Activated T-helper 9 cell treated with anti-CD3 and anti-CD28 coated beads, Interleukin-2, amount 50 U/mL, for 16 hours (primary cell): ENCODE measurements at regions not wholly inside any gene's neighbourhood (a gene's known extent, or its start where the extent isn't known, plus 50 kb on each side); places are given as distances from the start of the nearest gene placed in this dataset.

Experiments used
- DNase-seq: peaks from one replicate; pipeline ENCODE4 v3.0.0-alpha.2; 2020; ENCODE audit warnings: low read depth

DNA sequence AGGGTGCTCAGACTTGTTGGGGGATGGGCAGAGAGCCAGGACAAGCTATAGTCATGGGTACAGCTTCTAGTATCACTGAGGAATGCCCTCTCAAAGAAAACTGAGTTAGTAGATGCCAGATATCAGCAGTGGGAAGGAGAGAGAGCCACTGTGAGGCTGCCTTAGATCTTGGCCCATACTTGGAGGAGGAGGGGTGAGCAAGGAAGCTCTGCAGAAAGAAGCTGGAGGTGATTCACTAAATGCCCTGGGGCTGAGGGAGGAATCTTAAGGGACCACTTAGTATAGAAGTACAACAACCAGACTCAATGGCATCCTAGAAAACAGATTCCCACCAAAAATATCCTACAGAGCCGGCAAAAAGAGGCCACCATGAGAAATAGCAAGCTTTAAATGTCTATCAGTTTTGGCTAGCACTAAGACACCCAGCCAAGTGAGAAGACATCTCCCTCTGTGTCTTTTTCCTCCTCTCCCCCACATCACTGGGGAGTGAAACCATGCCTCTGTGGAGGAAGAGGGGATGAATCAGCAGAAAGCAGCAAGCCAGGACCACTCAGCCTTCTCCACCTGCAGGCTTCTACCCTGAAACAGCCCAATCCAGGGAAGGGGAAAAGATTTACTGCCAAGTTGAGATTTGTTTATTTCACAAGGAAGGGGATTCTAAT lies 282.5 kb upstream of the STT3B start:
- no peak for DNase-seq

DNA sequence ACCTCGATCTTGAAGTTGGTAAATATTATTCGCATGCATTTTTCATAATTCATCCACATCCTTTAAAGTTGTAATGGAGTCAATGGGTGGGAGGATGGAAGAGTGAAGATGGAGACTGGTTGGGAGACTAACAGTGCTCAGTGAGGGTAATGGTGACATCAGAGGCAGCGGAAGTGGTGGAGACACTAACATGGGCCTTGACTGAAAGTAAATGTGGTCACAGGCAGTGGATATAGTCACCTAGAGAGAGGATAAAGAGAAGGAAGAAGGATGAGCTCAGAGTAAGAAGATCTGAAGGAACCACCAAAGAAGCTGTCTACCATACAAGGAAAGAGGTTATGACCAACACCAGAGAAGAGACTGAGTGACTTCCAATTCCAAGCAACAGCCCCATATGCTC lies 281.6 kb upstream of the STT3B start:
- no peak for DNase-seq

DNA sequence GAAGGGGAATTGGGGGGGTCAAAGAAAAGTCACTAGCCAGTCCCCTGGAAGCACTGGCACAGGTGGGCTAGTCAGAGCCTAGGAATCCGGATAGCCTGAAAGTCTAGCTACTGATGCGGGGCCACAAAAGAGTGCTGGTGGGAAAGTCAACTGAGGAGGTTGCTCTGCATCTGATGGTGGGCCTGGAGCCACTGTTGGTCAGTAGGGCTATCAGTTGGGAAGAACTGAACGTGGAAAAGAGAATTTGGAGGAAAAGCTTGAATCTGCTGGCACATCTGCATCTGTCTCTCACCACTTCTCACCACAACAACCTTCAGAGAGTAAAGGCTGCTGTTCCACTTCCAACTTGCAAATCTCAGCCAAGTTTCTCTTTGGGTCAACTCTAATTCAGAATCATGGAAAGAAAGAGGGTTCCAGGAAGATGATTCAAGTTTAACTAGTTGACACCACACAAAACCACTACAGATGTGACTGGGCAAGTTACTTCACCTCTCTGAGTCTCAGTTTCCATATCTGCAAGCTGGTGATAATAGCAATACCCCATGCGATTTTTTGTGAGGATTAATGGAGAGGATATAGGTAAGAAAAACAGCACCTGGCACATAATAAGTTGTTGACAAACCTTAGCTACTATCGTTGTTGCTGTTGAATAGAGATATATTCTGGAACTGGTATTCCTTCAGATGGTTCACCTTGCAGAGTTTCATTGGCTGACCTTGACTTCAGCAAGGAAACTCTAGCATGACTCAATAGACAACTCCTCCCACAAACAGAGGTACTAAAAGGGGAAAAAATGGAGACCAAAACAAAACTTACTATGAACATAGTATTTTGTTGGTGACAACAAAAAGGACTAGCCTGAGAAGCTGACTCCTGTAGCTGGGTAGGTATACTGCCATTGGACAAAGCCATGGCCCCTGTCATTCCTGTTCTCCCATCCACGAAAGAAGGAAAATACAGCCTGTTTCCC lies 280.2 kb upstream of the STT3B start:
- no peak for DNase-seq

DNA sequence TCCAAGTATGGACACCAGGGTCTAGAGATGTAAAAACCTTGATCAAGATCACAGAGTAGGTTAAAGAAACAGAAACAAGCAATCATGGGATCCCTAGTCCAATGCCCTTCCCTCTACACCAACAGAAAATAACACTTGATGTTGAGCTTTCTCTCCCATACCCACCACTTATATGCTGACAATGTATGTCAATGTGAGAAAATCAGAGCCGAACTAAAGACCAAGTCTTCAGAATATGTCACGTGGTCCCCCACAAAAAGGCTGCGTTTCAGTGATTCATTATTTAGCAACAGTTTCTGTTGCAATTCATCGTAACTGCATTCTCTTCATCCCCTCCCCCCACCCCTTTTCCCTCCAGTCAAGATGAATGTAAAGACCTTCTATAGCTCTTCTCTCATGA lies 278.9 kb upstream of the STT3B start:
- DNase-seq: no peak

DNA sequence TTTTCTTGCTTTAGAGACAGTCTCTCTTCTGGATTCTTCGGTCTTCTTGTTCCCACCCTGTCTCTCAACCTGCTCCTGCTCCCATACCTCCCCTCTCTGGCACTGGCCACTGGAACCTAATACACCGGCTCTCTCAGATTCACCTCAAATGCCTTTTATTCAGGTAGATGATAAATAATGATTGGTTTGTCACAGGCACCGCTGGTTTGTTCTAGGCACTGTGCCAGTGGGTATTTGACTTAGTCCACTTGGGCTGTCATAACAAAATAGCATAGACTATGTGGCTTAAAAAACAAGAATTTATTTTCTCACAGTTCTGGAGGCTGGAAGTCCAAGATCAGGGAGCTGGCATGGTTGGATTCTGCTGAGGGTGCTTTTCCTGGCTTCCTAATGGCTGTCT lies 278.2 kb upstream of the STT3B start:
- no peak for DNase-seq

DNA sequence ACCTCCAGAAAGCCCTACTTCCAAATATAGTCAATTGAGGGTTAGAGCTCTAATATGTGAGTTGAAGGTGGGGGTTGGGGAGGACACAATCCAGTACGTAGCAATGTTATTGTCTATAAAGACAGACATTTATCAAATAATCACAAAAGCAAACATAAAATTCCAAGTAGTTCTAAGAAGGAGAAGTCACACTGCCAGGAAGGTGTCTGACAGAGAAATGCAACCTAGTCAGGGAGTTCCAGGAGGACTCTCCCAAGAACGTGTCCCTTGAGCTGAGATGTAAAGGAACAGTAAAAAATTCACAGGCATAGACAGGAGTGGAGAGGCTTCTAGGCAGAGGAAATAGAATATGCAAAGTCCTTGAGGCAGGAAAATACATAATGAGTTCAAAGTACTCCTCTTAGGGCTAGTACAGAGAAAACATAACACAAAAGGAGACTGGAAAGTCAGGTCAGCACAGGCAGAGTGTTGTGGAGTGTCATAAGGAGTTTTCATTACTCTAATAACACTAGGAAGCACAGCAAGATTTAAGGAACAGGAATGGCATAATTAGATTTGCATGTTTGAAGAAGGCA lies 277.6 kb upstream of the STT3B start:
- DNase-seq: no peak

DNA sequence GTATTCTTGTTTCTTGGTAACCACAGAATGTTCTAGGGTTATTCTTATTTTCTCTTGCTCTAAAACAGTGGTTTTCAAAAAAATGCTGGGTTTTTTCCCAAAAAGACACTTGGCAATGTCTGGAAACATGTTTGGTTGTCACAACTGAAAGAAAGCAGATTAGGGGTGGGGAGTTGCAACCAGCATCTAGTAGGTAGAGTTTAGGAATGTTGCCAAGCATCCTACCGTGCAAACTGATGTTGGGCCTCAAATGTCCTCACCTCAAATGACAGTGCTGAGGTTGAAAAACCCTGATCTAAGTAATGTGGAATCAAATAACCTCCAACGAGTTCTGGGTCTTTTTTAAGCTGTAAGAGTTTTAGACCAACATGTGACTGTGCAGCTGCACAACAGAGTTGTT lies 270.5 kb upstream of the STT3B start:
- DNase-seq: no peak

DNA sequence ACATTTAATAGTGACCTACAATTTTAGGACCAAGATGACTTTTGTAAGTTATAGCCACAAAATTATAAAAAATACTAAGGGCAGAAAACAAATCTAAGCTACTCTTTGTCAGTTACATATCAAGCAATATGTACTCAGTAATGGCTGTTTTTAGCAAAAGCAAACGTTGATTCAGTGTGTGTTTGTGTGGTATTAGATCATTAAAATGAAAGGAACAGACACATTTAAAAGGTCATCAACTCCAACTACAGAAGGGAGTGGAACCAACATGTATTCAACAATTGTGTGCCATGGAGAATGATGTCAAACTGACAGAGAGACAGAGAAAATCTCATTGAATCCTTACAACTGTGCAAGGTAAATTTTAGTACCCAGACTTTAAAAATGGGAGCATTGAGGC lies 268.8 kb upstream of the STT3B start:
- no peak for DNase-seq

DNA sequence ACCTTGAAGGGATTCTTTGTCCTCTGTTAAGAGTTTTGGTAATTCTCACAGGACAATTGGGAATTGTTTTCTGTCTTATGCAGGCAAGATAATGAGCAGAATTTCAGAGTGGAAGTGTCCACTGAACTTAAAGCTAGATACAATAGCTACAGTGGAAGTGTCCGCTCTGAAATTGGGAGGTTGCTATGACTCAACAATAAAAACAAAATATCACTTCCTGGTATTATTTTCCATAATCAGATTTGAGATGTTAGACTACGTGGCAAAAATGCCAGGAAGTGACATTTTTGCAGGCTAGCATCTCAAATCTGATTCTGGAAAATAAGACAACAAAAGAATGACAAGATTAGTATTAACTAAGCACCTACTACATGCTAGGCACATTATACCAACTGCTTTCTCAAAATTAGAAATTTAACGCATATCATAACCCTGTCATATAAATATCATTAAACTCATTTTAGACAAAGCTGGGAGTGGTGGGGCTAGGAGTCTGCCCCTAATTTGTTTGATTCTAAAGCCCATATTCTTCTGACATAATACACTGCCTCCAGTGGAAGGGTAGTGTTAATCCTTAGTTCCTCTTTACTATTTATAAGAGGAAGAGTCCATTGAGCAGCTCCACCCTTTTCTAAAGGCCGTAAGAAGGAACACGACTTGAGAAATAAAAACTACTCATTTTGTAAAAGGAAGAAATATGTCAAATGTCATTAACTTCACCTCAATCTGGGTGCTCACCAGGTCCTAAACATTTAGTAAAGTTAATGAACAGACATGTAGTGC lies 266.9 kb upstream of the STT3B start:
- no peak for DNase-seq

DNA sequence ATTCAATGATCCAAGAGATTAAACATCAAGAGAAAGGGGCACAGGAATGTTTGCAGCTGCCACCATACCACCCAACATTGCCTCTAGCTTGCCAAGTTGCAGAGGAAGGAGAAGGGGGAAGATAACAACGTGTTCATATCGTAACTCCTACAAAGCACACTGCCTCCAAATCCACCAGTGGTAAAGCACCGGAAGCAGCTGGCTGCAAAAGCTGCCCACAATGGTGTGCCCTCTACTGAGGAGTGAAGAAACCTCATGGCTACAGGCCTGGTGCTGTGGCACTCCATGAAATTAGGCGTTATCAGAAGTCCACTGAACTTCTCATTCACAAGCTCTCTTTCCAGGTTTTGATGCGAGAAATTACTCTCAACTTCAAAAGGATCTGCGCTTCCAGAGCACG lies 263.9 kb upstream of the STT3B start:
- no peak for DNase-seq

DNA sequence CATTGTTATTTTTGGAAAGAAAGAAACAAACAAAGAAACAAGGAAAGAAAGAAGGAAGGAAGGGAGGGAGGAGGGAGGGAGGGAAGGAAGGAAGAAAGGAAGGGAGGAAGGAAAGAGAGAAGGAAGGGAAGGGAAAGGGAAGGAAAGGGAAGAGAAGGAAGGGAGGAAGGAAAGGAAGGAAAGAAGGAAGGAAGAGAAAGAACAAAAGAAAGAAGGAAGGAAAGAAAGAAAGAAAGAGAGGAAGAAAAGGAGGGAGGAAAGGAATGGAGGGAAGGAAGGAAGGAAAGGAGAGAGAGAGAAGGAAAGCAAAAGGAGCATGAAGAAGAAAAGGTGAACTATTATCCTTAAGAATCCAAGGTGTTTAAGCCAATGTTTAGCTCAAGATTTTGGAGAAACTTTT lies 262.7 kb upstream of the STT3B start:
- DNase-seq: no peak

DNA sequence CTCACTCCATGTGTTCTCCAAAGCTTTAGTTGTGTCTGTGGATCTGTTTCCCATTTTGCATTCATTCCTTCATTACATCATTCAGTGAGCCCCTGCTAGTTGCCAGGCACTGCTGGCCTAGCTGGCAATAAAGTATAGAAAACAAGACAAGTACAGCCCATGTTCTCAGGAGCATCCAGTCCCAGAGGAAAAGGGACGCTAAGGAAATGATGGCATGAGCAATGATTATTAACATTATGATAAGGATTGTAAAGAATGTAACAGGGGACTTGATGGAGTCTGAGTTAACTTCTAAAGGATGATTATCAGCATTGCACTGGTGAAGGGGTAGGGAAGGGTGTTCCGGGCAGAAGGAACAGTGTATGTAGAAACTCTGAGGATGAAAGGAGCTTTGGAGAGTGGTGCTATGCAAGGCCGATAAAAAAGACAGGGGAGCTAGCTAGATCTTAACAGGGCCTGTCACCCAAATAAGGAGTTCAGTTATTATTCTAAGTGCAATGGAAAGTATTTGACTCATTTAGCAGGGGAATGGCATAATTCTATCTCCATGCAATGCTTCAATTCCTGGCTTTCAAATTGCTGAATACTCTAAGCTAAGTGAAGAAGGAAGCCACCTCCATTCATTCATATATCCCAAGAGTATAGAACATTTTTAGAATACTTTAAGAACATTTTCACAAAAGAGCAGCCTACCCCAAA lies 258.2 kb upstream of the STT3B start:
- no peak for DNase-seq

DNA sequence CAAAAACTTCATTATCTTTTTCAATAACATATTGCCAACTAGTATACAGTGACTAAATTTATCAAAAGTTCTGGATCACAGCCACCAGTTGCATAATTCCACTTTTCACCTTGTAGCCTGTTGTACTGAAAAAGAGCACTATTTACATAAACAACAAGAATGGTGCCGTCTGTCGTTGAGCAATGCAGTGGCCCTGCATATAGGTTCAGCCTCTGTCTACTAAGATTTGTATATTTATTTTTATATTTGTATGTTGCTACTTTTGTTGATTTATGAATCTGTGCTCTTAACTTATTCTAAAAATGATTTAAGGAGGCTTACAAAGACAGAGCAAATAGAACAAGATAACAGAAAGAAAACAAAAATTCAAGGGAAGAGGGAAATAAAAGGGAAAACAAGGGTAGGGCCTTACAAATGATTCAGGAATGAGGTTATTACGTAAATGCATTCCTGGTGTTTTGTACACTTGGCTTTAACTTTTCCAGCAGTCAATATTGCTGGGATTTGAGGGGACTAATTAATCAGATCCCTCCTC lies 257.6 kb upstream of the STT3B start:
- DNase-seq: no peak

DNA sequence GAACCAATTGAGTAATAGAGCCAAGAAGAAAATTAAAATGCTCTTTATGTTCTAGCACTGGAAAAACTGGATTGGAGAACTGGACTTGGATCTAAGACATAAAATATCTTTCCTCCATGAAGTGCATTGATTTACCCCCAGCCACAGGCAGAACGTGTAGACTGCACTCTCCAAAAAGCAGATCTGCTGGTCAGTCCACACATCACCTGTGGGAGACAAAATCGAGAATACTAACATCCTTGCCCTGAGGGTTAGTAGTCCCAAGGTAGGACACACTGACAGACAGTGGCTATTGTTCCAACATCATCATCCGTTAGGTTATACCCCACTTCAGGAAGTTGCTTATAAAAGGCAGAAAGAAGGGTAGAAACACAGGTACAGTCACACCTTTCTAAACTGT lies 257.1 kb upstream of the STT3B start:
- no peak for DNase-seq

DNA sequence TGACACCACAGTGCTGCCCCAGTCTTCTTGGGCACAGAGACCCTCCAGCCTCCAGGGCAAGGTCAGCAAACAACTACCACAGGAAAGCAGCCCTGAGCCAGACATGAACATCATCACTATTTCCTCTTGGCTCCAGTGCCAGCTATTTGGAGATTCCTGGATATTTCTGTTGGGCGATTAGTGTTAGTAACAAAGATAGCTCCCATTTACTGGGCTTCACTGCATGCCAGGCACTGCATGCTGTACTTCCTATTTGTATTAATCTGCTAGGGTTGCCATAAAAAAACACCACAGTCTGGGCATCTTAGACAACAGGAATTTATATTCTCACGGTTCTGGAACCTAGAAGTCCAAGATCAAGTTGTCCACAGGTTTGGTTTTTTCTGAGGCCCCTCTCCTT lies 255.1 kb upstream of the STT3B start:
- DNase-seq: no peak

DNA sequence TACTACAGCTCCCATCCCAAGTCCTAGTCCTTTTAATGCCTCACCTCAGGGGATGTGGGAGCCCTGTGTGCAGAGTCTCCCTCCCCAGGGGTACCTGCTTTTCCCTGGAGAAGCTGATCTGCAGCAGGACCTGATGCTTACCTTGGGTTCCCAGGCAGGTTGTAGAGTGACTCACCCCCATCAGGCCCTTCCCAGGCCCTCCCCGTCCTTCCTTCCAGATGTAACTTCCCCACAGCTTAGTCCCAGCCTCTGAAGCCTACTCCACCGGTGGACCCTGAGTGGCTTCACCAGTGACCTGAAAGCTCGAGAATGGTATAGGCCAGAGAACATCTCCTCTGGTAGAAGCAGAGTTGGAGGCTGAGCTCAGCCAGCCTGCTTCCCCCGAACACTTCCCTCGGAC lies 254.2 kb upstream of the STT3B start:
- DNase-seq: no peak

DNA sequence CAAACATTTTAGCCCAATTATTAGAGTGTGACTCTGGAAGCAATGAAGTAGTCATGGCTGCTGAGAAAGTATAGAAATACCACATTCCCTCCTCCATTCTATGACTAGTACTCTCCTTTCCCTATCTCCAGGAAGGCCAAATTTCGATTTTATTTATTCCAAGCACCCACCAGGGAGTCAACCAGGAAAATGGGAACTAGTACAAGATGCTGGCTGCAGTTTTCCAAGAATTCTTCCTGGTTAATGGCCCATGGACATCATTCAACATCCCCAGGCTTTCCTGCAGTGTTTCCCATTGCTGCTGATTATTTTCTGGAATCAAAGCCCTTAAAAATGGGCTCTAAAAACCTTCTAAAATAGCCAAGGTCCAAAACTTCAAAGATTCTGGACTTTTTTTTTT lies 247.9 kb upstream of the STT3B start:
- DNase-seq: no peak

DNA sequence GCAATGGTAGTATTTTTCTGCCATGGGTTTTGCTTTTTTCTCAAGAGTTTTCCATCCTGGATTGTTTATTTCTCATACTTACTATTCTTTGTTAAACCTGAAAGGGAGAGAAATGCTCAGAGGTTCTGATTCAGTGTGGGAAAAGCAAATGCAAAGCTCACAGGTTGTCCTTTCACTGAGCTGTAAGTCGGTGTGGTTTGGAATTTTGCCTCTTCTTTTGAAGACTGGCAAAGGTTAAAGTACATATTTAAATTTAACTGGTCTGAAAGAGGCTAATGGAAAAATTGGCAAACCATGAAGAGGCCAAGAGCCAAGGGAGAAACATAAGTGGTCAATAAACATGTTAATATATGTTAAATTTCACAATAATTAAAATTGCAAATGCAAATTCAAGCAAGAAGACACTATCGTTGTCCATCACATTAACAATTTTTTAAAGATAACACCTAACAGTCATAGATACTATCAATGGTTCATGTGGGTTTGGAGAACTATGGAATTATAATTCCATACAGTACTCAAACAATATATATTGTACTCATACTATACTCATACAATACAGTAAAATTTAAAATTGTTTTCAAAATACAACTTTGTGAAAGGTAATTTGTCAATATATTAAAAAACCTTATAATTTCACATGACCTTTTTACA lies 246.8 kb upstream of the STT3B start:
- DNase-seq: no peak

DNA sequence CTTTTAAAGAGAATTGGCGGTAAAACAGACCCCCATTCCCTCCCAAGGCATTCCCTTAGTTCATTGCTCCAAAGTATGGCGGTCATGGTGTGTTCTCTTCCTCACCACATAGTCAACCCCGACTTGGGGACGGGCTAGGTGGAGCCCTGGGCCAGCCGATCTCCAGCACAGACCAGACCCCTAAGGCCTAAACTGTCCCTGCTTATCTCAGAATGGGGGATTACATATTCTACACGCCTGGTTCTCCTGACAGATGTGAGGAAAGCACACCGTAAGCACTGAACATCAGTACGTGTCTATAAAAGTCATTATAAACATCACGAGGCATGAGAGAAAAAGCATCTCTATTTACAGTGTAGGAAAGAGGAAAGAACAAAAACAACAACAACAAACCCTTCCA lies 244.5 kb upstream of the STT3B start:
- DNase-seq: no peak

DNA sequence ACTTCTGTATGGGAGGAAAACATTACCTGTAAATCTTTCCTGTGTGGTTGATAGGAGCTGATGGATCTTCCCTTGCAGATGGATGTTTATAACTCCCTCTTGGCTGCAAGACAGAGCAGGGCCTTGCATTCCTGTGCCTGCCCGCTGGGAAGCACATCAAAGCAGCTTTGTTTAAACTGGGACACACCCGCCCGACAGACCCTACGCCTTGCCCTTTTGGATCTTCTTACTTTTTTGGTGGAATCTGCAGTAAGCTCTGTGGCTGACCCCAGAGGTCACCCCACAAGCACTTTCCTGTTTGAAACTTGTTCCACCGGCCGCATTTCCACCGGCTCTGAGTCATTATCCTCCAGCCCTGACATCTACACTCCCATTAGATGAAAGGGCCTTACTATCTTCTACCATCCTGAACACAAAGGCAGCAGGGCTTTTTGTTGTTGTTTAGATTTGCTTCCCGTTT lies 244.1 kb upstream of the STT3B start:
- DNase-seq: peak; percentile 13

DNA sequence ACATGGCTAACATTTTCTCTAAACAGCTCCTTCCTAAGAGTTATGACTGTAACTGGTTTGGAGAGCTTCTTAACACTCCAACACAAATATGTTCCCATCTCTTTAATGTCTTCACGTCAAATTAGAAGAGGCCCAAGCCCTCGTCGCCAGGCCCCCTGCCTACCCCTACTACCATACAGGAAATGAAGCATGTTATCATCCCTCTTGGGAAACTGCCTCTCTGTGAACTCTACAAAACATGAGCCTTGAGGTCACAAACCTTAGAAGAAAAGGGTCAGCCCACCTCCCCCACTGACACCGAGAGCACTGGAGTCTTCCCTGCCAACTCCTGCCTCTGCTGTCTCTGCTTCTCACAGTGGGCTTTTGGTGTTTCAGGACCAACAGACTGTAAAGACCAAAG lies 243.1 kb upstream of the STT3B start:
- no peak for DNase-seq
